Non-pigmented ciliary epithelial cell (primary cell): ENCODE measurements at regions not wholly inside any gene's neighbourhood (a gene's known extent, or its start where the extent isn't known, plus 50 kb on each side); places are given as distances from the start of the nearest gene placed in this dataset.
"Not testable (repeated sequence)": the region's sequence is repeated elsewhere in the genome, so short reads cannot be mapped to it uniquely, and the experiment has no call there.

Experiments used
- DNase-seq: peaks from one replicate; pipeline ENCODE4 v3.0.0-alpha.2; 2010; ENCODE audit warnings: low read depth

DNA sequence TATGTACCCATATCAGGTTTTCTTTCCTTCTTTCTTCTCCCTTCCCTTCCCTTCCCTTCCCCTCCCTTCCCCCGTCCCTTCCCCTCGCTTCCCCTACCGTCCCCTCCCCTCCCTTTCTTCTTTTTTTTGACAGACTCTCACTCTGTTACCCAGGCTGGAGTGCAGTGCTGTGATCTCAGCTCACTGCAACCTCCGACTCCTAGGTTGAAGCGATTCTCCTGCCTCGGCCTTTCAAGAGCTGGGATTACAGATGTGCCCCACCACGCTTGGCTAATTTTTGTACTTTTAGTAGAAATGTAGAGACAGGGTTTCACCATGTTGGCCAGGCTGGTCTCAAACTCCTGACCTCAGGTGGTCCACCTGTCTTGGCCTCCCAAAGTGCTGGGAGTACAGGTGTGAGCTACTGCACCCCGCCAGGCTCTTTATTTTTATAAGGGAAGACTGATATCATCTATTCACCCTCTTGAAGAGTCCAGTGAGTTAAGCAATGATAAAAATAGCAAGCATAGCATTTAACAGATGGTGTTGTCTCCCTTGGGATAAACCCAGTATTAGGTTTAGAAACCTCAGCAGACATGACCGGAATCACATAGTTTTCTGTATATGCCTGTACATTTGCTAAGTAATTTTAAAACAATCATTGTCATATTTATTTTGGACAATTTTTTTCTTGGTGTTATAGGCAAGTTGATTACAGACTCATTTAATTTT, 888.4 kb downstream of the TRIB2 start:
- DNase-seq: no peak

DNA sequence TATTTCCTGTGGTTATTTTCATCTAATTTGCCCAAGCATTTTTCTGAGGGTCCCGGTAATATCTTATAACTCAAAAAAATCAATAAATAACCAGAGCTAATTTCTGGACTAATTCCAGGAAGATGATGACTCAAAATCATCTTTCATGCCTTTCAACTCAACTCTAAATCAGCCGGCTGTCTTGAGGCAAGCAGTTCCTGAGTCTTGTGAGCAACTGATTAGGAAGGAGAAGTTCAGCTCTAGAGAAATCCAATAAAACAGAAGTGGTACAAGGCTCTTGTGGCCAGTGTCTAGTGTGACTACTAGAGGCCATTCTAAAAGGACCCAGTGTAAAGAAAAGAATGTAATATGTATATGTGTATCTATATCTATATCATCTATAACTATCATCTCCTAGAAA, 890.4 kb downstream of the TRIB2 start:
- DNase-seq: no peak

DNA sequence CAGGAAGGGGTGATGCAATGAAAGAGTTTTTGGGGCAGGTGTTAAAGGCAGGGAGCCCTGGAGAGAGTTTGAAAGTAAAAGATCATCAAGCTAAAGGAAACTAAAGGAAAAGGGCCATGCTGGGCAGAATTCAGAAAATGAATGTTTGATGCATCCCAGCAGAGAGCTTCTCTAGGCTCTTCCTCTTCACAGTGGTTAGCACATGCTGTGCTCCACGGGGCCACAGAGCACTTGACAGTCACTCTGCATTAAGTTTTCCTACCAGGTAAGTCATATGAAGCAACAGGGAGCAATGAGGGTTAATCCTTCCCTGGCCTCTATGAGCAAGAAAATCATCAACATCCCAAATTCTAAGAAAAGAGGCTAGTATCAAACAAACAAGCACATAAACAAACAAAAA, 895.2 kb downstream of the TRIB2 start:
- no peak for DNase-seq

DNA sequence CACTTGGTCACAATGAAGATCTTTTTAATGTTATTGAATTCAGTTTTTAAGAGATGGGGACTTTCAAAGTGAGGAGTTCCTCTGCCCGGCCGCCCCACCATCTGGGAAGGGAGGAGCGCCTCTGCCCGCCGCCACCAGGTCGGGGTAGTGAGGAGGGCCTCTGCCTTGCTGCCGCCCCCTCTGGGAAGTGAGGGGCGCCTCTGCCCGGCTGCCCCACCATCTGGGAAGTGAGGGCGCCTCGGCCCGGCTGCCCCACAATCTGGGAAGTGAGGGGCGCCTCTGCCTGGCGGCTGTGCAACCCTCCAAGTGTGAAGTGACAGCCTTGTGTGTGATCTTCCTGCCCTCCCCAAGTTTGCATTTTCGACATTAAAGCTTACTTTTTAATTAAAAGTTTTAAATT, 899.3 kb downstream of the TRIB2 start:
- DNase-seq: no peak

DNA sequence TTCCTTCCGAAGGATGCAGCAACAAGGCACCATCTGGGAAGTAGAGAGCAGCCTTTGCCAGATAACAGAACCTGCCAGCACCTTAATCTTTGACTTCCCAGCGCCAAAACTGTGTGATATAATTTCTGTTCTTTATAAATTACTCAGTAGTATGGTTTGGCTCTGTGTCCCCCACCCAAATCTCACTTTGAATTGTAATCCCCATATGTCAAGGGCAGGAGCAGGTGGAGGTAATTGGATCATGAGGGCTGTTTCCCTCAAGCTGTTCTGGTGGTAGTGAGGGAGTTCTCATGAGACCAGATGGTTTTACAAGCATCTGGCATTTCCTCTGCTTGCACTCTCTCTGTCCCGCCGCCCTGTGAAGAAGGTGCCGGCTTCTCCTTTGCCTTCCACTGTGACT, 899.9 kb downstream of the TRIB2 start:
- no peak for DNase-seq

DNA sequence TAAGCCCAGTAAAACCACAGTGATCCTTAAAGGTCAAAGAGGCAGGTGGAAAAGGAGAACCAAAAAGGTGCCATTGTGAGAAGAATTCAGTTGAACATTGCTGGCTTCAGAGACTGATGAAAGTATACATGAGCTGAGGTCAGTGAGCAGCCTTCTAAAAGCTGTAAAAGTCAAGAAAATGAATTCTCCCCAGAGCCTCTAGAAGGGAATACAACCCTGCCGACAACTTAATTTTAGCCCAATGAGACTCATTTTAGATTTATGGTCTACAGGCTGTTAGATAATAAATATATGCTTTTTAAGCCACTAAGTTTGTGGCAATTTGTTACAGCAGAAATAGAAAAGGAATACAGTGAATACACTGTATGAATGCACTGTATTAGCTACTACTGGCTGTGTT, 911.4 kb downstream of the TRIB2 start:
- DNase-seq: no peak

DNA sequence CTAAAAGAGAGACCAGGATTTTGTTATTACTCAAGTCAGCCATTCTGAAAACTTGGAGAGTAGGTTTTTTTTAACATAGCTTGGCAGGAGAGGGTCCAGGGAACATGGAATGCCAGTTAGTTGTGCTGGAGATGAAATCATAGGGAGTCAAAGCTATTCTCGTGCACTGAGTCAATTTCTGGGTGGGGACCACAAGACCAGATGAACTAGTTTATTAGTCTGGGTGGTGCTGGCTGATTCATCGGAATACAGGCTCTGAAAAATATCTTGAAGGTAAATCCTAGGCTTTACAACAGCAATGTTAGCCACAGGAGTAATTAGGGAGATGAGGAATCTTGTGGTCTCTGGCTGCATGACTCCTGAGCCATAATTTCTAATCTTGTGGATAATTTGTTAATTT, 921.4 kb downstream of the TRIB2 start:
- DNase-seq: no peak

DNA sequence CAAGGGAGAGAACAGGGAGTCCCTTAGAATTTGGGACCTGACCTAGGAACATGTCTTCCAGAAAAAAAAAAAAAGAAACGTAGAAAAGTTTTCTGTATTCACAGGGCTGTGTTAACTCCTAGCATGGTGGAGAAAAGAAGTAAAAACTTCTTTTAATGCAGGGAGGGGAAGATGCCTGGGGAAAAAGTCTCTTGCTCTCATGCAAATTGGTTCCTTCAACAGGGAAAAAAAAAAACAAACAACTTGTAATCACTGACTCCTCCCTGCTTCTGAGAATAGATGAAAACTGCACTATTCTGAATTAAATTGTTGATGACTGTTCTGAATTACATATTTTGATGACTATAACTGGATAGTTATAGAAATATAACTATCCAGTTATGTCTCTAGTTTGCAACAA, 933.2 kb downstream of the TRIB2 start:
- no peak for DNase-seq

DNA sequence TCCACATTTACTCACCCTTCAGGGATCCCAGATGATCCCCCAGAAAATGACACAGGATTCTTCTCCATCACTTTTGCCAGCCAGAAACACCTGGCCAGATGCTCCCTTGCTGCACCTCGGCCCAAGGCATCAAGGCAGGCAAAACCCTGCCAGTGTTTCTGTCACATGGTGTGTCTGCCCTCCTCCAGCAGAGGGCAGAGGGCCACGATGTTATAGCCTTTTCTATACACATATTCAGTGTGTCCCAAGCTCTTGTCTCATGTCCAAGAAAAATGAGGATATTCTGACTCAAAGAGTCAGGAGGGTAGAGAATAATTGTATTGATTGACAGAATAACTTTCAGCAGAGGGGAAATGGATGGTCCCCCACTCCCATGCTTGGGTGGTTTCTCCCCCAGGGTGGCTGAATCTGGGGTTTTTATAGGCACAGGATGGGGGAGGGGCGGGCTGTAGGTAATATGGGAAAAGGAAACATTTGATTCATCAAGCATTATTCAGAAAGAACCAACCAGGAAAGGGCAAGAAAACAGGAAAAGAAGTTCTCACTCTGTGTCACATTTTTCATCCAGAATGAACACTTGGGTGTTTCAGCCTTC, 933.9 kb downstream of the TRIB2 start:
- no peak for DNase-seq

DNA sequence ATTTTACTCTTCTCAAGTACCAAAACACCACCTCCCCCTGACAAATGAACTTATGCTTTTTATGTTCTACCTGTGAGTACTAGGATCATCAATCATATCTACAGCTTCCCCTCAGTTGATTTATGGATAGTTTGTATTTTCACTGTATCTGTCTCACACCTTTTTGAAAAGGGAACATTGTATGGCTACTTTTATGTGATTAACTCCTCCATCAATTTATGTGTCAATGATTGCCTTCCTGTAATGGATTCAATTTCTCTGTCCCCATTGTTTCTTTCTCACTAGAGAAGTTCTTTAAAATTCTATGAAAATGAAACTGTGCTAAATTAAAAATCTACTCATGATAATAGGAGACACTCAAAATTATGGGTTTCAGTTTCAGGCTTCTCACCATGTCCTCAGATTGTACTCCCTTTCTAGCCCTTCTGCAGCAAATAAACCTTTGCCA, 935.0 kb downstream of the TRIB2 start:
- DNase-seq: no peak

DNA sequence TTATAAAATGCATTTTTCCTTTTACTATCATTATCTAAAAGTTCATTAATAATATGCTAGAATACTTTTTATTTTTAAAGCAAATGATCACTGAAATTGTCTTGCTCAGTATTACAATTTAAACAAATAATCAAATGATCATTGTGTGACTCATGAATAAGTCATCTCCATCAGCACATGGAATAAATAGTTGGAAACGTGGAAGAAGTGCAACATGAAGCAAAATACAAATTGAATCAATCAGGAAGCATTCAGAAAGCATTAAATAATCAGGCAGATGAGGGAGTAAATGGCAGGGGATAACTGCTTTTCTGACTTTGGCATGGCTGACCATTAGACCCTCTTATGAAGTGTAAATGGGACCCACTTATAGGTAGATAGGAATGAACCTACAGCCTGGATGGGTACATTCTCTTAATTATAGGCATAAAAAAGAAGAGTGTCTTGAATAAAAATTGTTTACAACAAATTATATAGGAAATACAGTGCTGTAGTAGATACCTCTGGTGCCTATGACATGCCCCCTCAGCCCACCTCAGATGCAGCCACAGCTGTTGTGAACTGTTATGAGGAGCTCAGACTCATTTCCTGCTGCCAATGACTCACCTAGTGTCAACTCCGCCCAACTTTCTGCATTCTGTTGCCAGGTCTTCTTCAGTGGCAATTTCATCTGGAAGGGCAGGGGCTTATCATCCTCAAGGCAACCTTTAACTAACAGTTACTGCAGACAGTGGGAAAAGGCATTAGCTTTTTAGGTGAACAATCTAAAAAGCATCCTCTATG, 936.0 kb downstream of the TRIB2 start:
- DNase-seq: peak; percentile 40

DNA sequence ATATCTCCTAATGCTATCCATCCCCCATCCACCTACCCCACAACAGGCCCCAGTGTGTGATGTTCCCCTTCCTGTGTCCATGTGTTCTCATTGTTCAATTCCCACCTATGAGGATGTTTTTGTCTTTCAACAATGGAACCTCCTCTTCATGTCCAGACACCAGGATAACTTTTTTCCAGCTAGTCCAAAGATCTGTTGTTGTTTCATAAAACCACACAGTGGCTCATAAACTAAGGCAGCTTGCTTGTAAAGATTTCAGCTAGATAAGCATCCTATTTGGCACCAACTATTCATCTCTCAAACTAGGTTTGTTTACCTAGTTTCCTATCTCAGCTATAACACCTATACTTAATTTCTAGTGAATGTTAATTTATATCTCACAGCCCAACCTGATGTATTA, 937.7 kb downstream of the TRIB2 start:
- DNase-seq: no peak

DNA sequence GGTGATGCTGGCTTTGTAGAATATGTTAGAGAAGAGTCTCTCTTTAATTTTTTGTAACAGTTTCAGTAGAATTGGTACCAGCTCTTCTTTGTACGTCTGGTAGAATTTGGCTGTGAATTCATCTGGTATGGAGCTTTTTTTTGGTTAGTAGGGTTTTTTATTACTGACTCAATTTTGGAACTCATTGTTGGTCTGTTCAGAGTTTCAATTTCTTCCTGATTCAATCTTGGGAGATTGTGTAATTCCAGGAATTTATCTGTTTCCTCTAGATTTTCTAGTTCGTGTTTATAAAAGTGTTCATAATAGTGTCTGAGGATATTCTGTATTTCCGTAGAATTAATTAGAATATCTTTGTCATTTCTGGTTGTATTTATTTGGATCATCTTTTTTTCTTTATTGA, 943.5 kb downstream of the TRIB2 start:
- no peak for DNase-seq

DNA sequence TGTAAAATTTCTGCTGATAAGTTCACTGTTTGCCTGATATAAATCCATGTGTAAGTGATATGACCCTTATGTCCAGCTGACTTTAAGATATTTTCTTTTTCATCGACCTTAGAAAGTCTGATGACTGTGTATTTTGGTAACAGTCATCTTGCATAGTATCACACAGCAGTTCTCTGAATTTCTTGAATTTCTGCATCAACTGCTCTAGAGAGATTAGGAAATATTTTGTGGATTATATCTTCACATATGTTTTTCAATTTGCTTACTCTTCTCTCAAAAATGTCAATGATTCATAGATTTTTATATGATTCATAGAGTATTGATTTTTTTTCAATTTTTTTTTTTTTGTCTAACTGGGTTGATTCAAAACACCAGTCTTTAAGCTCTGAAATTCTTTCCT, 945.3 kb downstream of the TRIB2 start:
- DNase-seq: peak; percentile 26

DNA sequence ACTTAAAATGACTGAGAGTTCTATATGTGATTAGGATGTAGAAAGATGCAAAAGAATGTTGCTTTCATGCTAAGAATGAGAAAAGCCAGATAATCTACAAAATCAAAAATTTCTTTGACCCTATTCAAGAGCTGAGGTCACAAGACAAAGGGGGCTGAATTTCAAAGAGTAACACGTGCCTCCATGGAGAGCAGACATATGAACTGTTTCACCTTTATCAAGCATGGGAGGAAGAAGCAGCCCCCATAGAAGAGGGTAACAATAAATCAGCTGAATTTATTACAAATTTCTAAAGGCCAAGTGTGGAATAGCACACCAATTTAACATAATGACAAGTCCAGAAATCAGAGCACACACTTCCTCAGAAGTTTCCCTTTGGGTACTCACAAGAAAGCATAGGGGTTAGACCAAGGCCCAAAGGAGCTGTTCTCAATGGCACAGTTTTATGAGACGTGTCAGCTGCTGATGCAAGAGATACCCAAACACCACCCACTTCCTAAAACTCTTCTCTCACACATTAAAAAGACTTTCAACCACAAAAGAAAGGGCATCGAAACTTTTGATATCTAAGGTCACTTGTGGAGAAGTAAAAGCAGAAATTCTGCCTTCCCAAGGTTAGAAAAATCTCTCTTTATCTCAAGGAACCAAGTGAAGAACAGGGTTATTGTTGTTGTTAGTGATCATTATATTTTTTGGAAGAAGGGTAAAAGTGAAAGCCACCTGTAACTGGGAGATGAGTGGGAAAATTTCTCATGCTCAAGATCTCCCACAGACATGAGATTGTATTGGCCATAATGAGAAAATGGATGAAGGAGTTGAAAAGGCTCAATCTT, 950.1 kb downstream of the TRIB2 start:
- DNase-seq: no peak

DNA sequence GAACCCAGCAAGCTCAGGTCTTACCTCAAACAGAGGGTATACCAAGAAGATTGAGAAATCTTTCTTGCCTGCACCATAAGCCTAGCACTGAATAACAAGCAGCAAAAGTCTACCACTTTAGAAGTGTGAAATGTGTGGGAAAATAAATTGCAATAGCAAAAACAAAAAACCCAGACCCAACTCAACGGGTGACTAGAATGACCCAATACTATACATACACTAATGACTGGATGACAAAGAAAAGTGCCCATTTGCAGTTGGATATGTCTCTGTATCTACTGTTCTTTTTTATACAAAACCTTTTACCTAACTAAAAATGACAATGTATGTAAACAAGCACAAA, 950.6 kb downstream of the TRIB2 start:
- no peak for DNase-seq

DNA sequence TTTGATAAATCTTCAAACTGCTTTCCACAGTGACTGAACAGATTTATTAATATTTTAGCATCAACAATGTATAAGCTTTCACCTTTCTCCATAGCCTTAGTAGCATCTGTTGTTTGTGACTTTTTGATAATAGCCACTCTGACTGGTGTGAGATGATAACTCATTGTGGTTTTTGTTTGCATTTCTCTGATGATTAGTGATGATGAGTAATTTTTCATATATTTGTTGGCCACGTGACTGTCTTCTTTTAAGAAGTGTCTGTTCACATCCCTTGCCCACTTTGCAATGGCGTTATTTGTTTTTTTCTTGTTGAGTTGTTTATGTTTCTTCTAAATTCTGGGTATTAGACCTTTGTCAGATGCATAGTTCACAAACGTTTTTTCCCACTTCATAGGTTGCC, 952.9 kb downstream of the TRIB2 start:
- no peak for DNase-seq

DNA sequence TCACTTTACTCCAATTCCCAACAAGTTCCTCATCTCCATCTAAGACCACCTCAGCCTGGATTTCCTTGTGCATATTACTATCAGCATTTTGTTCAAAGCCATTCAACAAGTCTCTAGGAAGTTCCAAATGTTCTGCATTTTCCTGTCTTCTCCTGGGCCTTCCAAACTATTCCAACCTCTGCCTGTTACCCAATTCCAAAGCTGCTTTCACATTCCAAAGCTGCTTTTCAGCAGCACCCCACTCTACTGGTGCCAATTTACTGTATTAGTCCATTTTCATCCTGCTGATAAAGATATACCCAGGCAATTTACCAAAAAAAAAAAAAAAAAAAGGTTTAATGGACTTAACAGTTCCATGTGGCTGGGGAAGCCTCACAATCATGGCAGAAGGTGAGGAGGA, 957.1 kb downstream of the TRIB2 start:
- DNase-seq: not testable (repeated sequence)

DNA sequence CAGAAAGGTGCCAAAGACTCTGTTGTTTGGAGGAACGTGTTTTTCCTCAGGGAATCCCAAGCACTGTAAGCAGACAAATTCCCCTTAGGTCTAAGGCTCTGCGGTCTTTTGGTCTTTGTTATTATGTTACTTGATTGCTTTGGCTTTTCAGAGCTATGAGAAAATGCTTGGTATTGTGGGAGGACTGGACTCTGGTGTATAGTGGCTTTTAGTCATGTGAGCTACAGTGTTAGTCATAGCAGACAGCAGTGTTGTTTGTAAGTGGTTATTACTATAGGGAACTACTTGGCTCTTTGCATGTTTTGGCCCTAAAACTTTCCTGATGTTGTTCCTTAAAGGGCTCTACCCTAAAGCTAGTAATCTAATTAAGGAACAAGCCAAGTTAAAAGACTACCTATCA, 956.2 kb upstream of the LRATD1 start:
- peak; percentile 53 for DNase-seq

DNA sequence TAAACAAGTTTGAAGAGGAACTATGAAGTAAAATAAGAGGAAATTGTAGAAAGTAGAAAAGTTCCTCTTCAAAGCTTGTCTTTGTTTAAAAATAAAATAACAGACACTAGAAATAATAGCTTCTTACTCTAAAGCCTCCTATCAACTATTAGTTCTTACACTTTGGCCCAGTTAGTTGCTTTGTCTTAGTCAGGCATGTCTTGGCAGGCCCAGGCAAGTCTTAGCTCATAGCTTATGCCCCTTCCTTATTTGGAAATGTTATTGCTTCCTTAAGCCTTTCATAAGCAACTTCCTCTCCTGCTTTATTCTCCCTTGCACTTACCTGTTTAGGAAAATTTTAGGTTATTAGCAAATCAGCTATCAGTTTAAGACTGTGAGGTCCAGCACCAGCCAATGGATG, 950.6 kb upstream of the LRATD1 start:
- DNase-seq: no peak

DNA sequence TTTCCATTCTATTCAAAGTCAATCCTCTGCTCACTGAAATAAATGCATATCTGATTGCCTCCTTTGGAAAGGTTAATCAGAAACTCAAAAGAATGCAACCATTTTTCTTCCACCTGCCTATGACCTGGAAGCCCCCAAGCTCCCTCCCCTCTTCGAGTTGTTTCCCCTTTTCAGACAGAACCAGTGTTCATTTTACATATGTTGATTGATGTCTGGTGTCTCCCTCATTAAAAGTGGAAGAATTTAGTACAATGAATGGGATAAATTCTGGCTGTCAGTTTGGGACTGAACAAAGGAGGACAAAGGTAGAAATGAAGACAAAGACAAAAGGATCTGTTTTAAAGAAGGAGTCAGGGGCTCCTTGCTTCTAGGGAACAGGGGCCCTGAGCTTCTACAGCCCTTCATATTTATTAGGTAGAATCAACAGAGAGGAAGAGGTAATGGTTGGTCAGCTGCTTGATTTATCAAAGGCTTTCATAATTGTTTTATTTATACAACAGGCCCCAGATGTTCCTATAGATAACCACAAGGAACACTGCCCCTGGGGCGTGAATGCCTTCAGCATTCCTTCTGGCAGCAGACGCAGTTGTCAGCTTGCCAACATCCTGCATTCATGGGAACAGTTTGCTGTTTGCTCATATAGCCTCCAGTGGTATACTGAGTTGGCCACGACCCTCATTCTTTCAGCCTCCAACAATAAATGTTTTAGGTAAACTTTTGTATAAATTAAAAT, 949.8 kb upstream of the LRATD1 start:
- peak; percentile 44 for DNase-seq

DNA sequence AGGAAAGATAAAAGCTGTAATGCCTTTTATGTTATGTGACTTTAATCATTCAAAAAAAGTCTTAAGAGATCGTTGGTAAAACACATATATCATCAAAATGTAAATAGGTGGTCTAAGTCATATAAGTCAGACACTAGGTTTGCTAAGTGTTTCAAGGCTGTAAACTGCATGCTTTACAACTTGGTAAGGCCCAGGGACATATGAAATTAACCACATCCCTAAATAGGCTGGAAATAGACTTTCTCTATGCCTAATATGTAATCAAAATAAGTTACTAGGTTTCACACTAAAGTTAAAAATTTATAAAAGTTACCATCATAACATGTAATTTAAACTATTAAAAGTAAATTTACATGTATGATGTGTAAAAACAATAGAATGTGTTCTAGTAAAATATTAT, 946.3 kb upstream of the LRATD1 start:
- DNase-seq: no peak
